Left cardiac atrium (tissue), 4 donors: ENCODE measurements at regions not wholly inside any gene's neighbourhood (a gene's known extent, or its start where the extent isn't known, plus 50 kb on each side); places are given as distances from the start of the nearest gene placed in this dataset.
A peak's percentile ranks its signal among the peaks of the same experiment; 100 is the strongest.

ENCODE experiments used
- ATAC-seq, 2 donors: fragments of 200-7000 bp; cut with Tn5 transposase; one replicate each; pipeline ENCODE4 v1.9.1; 2020; ENCODE audit warnings: mild to moderate bottlenecking in 2 of 2, moderate library complexity in 2 of 2
- DNase-seq: peaks from one replicate; pipeline ENCODE4 v3.0.0-alpha.2; 2020
- intact Hi-C, 2 donors: fragments of 100-400 bp; cut with DNase I; formaldehyde crosslinking; loops; one replicate each; pipeline versions ENCODE4 v1.14.1 to v1.15.1; 2022 to 2023
- donor health status: DM: no; HTN: yes; CAD: no.
- donor health status: DM: no; HTN: yes; CAD: no; lungs with severe emphysema.
- donor health status: DM: yes; HTN: yes; CAD: no.
- donor health status: Dilated cardiomyopathy.

DNA sequence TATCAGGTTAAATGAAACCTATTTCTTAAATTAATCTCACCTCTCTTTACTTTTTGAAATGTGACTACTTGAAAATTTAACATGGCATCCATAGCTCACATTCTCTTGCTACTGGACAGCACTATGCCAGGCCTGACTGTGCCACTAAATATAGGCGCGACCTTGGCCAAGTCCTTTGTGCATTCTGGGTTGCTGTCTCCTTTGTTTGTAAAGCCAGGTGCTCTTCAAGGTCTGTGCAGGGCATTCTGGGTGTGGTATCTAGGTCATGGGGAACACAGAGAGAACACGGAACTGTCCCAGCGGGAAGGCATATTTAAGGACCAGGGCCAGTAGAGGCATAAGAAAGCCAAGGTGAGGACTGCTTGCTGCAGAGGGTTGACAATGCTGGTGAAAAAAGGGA is 121.2 kb downstream of the ZNF664 start:
- intact Hi-C loops, result no loop called here
- ATAC-seq (no peak), DNase-seq (no peak)

DNA sequence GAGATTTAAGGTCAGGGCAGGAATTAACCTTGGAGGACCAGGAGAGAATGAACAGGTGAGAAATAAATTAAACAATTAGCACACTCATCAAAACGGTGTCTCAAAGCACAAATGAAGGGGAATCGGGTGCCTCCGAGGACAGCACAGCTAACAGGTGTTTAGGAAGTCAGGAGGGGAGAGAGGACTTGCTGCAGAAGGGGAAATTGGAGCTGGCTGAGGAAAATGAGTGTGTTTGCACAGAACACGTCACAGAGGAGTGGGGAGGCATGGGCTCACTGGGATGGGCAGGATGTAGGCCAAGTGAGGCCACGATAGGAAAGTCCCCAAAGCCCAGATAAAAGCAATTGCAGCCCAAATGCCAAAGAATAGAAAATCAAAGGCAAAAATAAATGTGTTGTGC is 121.7 kb downstream of the ZNF664 start:
- DNase-seq (no peak), ATAC-seq (no peak)
- intact Hi-C loops, result no loop called here

DNA sequence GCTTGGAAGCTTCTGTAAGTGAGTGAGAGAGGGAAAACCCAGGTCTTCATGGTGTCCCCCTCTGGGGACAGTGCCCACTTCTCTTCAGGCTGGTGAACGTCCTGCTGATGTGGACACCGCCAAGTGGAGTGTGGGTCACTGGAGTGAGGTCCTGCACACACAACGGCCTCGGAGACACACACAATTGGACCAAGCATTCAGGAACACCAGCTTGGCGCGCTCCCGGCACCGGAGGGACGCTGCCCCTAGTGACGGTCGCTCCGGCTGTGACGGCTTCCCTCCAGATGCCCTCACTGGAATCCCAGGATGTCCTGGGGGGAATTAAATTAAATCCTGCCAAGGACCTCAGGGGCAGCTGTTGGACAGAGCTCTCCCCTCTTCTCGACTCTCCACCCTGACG is 123.1 kb downstream of the ZNF664 start:
- DNase-seq, result no peak
- no peak for ATAC-seq
- intact Hi-C loops, result no loop called here

DNA sequence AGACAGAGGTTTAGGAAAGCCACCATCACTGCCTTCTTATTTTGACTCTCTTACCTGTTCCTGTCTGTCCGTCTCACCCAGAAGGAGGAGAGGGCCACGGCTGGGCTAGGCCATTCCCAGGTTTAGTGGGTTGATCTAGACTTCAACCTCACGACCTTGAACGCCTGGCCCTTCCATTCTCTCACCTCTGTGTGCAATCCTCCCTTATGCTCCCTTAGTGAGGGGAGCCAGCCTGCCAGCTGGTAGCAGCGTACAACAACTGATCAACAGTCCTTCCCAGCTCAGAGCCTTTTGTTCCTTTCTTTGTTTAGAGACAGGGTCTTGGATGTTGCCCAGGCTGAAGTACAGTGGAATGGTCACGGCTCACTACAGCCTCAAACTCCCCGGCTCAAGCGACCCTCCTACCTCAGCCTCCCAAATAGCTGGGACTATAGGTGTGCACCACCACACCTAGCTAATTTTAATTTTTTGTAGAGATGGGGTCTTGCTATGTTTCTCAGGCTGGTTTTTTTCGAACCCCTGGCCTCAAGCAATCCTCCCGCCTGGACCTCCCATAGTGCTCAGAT is 123.9 kb downstream of the ZNF664 start:
- DNase-seq (no peak), ATAC-seq (no peak)
- intact Hi-C loops, result no loop called here

DNA sequence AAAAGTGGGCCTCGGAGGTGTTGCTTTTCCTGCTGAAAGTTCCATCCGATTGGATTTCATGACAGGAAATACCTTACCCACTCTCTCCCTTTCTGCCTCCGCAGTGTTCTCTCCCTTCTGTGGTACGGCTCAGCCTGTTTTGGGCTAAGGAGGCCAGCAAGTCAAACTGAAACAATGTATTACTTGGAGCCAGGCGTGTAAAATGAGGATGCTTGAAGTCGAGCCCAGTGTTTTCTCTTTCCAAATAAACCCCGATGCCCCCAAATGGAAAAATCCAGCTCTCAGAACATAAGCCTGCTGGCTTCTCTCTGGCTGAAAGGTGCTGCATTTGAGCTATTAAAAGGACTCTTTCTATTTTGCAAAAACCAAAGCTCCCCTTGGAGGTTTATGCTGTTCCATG is 124.7 kb downstream of the ZNF664 start:
- DNase-seq (no peak), ATAC-seq (no peak)
- intact Hi-C loops, result no loop called here

DNA sequence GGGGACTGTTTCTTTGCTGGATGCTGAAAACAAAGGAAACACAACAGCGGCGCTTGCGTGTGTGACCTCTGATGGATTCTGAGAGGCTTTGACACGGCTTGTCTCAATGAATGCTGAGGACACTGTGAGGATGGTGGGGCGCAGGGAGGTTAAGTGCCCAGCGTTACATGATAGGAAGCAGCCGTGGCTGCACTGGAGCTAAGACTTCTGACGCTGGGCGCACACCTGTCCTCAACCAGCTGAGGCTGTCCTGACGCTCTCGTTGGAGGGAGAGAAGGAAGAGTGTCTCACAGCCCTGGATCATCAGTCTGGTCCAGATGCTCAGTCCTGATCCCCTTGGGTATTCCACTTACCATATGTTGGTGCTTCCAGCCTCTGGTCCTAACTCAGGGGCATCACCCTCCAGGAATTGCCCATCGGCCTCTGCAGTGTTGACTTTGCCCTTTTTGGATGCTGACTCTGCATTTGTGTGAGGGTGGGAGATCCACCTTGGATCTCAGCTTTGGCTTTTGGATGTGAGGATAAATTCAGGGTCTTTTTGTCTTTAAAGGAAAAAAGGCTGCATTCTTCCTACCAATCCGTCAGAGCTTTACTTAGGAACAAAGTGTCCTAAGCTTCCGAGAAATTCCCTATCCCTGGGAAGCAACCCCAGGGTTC is 125.2 kb downstream of the ZNF664 start:
- intact Hi-C loops, result no loop called here
- ATAC-seq, result no peak
- no peak for DNase-seq

DNA sequence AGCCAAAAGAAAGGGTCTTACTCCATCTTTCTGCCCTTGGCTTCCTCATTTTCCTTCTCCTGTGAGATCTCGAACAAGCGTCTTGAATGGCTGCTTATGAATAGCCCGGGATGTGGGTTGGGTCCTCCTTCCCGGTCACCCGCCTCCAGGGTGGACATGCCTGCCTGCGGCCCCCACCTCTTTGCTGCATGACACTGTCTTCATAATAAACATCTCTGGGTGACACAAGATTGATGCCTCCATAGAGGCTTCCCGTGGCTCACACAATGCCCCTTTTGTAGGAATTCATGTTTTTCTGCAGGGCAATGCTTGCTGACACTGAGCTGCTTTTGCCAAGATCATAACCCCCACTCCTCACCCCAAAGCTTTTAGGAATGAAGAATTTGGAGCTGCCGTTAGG is 125.9 kb downstream of the ZNF664 start:
- intact Hi-C loops, result no loop called here
- ATAC-seq (no peak), DNase-seq (no peak)

DNA sequence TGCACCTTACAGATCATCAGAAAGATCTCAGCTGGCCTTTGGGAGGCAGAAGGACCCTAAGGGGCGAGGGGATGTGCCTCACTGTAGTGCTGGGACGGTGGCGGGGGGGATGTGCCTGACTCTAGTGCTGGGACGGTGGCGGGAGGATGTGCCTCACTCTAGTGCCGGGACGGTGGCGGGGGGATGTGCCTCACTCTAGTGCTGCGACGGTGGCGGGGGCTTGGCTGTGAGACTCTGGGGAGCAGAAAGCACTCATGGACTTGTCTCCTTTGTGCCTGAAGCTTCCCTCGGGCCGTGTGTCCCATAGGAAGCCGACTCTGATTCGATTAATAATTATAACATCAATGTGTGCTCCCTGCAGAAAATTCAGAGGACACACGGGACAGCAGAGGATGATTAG is 126.6 kb downstream of the ZNF664 start:
- DNase-seq (no peak), ATAC-seq (no peak)
- intact Hi-C loops, result no loop called here

DNA sequence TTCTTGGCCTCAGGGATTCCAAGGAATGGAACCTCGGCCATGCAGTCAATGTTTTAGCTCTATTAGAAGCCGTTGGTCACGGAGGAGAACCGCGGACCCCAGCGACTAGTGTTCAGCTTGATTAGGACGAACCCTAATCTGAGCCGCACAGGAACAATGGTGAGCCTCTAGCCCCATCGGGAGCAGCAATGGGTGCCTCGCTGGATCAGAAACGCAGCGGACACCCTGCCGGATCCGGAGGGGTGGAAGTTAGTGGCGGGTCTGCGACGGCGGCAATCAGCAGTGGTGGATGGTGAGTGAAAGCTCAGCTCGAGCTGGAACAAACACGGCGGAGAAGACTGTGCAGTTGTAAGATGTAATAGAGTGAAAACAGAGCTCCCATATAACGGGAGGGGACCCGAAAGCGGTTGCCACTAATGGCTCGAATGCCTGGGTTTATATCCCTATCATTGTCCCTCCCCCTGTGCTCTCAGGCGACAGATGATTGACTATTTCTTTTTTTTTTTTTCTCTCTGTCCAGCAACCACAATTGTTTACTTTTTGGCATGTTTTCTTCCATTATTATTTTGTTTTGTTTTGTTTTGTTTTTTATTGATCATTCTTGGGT is 127.7 kb downstream of the ZNF664 start:
- intact Hi-C loops, result no loop called here
- no peak for DNase-seq
- ATAC-seq, result no peak

DNA sequence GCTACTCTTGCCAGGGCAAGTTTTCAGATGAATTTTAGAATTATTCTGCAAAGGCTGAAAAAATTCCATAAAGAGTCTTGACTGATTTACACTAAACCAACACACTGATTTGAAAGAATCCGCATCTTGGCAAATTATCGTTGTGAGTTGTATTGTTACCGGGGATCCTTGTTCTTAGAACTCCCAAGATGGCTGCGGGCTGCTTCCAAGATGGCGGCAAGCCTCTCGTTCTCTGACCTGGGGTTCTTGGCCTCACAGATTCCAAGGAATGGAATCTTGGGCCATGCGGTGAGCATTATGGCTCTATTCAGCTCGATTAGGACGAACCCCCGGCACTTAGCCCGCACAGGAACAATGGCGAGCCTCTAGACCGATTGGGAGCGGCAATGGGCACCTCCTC is 132.5 kb downstream of the ZNF664 start:
- ATAC-seq, result no peak
- intact Hi-C loops, result no loop called here

DNA sequence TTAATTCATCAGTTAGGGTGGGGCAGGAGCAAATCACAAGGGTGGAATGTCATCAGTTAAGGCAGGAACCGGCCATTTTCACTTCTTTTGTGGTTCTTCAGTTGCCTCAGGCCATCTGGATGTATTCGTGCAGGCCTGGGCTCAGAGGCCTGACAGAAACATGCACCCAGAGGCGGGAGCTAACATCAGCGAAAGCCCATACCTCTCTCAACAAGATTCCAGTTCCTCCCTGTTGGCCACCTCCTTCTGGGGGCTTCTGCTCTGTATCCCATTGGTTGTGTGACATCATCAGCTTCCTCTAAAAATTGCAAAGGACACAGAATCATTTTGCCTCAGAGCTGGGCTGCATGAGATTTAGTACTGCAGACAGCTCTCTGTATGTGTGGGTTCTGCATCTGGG is 134.3 kb downstream of the ZNF664 start:
- ATAC-seq (no peak), DNase-seq (no peak)
- intact Hi-C loops, result no loop called here

More for the DNA sequence above, 132.5 kb downstream of the ZNF664 start:
- no peak for DNase-seq

DNA sequence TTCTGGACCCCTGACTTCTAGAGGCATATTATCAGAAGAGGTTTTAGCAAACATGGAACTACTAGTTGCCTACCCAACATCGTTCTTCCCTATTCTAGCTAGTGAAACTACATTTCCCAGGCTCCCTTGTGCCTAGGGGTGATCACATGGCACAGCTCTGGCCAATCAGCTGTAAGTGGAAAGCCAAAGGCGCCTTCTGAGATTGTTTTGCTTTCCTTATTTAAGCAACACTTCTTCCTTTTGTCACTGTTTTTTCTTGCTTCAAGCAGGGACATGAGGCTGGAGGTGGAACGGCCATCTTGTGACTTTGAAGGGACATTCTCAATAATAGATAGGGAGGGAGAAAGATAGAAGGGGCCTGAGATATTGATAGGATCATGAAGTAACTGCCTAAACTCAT is 136.7 kb downstream of the ZNF664 start:
- intact Hi-C loops, result no loop called here
- ATAC-seq, result no peak
- DNase-seq, result peak; percentile 38

DNA sequence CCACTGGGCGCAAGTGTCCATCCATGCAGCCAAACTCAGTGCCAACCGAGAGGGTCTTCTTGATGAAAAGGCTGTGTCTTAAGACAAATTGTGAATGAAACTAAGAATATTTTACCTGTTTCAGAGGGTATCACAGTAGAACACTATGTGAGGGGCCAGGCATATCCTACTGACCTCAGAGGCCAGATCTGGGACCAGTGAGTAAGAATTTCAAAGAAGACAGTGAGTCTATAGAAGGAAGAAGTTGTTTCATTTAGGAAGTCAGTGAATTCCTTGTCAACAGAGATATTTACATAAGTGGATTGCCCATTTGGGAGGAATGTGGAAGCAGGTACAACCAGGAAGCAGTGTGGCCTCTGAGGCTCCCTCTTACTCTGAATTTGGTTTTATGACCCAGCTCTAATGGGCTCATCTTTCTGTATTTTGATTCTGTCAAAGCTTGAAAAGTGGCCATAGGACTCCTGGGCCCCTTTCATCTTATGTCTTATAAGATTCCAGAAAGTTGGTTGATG is 137.4 kb downstream of the ZNF664 start:
- ATAC-seq, result no peak
- intact Hi-C loops, result no loop called here
- no peak for DNase-seq

DNA sequence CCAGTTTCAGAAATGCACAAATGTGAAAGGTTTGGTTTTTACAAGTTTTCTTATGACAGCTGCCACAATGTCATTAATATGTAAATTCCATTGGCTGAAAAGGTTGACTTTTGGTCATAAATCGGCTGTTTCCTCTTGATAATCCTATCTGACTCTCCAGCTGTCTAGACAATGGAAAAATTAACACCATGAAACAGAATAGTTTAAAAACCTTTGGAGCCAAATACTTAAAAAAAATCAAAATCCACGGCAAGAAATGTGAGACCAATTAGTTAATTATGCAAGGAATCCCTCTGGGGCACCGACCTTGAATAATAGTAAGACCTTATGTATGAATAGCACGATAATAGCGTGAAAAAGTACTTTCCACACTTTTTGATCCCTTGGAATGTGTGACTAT is 138.0 kb downstream of the ZNF664 start:
- intact Hi-C loops, result no loop called here
- DNase-seq (no peak), ATAC-seq (no peak)

DNA sequence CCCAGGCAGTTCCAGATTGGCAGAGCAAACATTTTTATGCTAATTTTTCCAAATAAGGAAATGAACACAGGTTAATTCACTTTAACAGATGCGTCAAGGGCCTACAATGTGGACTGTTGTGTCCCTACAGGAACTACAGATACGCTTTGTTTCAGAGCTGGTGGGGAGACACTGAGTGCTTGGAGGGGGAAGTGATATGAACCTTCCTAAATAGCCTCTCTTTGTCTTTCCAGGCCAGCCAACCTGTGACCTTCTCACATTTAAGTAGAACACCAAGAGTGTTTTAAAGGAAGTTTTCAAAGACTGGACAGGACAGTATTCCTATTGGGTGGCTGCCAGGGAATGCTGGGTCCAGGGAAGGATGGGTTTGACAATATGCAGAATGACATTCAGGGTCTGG is 141.3 kb downstream of the ZNF664 start:
- no peak for ATAC-seq
- no peak for DNase-seq
- intact Hi-C loops, result no loop called here

DNA sequence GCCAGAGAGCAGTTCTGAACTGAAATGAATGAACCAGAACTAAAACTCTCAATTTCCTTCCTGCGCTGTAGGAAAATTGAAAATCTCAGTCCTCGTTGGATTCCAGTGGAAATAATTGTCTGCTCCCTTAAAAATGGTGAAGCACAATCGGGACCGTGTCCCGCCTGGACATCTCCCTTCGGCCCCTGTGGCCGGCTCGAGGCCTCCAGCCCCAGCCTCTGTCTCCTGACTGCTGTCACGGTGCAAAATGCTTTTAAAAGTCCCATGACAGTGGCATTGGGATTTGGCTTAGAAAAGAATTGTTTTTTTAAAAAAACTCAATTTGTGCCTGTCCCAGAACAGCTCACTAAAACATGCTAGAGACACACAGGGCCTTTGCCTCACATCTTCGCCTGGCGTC is 142.5 kb downstream of the ZNF664 start:
- ATAC-seq (no peak), DNase-seq (no peak)
- intact Hi-C loops, result no loop called here

DNA sequence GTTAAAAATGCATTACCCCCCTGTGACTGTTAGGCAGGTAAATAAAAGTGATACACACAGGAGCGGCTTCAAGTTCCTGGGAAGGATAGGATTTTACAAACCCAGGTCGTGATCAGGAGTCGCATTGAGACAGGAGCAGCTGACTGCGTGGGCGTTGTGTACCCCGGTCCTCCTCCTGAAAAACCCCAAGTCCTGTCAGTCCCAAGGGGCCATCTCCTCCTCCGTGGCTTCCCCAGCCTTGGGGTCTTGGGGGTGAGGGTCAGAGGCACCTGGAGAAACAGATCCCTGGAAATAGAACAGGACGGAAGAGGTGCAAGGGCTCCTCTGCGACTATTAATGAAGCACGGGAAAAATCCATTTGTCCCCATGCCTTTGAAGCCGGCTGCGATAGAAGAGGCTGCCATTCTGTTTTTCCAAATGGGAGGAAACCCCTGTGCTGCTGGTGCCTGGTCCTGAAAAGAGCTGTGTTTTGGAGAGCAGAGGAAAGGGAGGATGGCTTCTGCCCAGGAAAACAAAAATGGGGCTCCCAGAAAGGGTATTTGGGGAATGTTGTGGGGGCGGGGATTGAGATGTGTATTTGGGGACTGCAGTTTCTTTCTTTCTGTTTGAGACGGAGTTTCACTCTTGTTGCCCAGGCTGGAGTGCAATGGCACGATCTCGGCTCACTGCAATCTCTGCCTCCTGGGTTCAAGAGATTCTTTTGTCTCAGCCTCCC is 143.1 kb downstream of the ZNF664 start:
- no peak for ATAC-seq
- intact Hi-C loops, result no loop called here
- DNase-seq, result no peak

DNA sequence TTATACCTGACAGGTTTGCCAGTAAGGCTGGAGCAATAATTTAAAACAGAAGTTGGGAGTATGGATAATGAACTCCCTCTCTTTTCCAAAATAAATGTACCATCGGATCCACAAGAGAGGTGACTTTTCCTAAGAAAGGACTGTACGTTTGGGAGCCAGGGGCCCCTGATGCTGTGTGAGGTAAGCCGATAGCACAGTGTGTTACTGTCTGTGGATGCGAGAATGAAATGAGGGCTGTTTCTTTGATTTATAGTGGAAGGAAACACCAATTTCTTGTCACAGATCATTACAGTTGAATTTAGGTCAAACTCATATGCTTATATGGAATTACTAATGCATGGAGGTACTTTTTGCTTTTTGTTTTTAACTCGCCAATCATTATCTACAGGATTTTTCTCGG is 147.7 kb downstream of the ZNF664 start:
- DNase-seq (no peak), ATAC-seq (no peak)
- intact Hi-C loops, result no loop called here

DNA sequence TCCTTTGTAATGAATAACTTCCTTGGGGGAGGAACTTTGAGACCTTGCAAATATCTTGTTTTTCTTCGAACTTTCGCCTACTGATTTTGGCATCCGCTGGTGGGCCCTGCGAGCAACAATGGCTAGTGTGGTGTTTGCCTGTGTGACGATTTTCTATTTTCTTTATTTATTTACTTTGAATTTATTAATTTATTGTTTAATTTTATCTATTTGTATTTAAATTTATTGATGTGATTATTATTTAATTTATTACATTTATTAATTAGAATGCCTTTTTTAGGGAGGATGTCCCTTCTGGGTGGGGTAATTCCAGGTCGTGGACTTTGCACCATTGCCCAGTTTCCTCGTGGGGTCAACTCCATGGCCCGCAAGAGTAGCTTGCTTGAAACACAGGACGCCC is 149.7 kb downstream of the ZNF664 start:
- intact Hi-C loops, result no loop called here
- ATAC-seq (no peak), DNase-seq (no peak)

DNA sequence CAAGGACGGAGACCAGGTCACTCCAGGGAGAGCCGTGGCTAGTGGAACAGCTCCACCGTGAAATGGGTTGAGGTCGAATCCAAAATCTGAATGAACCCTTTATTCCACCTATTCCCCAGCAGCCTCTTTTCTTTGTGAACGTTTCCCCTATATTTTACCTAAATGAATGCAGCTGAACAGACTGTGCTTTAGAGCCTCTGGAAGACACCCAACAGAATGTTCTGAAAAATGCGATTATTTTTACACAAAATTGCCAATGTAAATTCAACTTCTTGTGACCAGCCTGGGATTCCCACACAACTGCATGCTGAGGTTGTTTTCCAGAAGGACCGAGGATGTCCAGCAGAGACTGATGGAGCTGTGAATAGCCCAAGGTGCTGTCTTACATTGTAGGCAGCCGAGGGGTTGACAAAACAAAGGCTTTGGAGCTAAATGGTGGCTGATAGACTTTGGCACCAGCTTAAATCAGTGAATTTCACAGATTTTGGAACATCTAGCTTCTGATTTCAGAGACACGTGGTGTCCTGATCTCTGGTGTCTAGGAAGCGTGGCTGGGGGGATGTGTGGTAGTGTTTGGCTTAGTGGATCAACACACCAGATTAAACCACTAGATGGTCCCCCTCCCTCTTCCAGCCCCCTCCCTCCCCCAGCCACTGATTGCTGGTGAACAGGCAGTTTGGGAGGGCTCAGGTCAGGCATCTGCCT is 150.4 kb downstream of the ZNF664 start:
- intact Hi-C loops, result no loop called here
- DNase-seq (no peak), ATAC-seq (no peak)
